ENCODE measurements at regions not wholly inside any gene's neighbourhood (a gene's known extent, or its start where the extent isn't known, plus 50 kb on each side); places are given as distances from the start of the nearest gene placed in this dataset.
A peak's percentile ranks its signal among the peaks of the same experiment; 100 is the strongest.
"Not testable (repeated sequence)": the region's sequence is repeated elsewhere in the genome, so short reads cannot be mapped to it uniquely, and the experiment has no call there.

DNA sequence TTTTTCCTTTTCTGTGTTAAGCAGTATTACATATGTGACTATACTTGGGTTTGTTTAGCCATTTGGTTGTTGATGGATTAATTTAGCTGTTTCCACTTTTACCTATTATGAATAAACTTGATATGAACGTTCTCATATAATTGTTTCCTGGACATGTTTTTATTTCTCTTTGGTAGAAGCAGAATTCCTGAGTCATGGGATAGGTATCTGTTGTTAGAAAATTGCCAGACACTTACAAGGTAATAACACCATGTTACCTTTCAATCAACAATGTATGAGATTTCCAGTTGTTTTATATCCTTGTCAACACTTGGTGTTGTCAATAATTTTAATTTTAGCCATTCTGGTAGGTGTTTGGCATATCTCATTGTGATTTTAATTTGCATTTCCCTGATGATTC, 475.4 kb downstream of the IGSF11 start:
- DNase-seq (ENCODE audit: low spot score): no peak

GRCh38 chr3:118564800-118565199, 469.8 kb downstream of the IGSF11 start:
- no peak for DNase-seq (ENCODE audit: low spot score)

DNA sequence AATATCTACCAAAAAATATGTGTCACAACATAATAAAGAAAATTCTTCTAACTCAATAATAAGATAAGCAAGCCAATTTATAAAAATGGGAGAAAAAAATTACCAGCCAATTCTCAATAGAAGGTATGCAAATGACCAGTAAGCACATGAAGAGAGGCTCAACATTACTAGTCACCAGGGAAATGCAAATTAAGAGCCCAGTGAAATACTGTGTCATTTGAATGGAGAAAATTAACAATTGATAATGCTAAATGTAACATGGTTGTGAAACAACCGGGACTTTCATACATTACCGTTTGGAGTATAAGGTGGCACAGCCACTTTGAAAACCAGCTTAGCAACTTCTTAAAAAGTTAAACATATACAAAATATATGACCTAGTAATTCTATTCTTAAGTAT, 460.7 kb downstream of the IGSF11 start:
- DNase-seq (ENCODE audit: low spot score): no peak

GRCh38 chr3:118577055-118577777, 457.4 kb downstream of the IGSF11 start:
- no peak for DNase-seq (ENCODE audit: low spot score)

DNA sequence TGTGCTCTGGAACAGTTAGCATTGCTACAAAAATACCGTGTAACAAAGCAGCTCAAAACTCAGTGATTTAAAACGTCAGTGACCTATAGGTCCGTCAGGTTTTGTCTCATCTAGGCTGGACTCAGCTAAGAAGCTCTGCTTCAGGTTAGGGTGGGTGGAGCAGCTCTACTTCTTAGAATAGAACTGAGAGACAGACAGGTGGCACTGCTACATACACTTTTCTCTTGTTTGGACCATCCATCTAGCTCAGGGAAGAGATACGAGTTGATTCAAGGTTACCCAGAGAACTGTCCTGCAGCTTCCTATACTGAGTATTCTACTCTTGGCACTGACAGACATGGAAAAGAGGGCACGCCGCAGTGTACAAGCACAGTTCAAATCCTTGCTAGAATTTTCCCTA, 456.1 kb downstream of the IGSF11 start:
- no peak for DNase-seq (ENCODE audit: low spot score)

- DNase-seq (ENCODE audit: low spot score): no peak
Observed at GRCh38 chr3:118587037-118587741, 447.5 kb downstream of the IGSF11 start.

- no peak for DNase-seq (ENCODE audit: low spot score)
Observed at GRCh38 chr3:118587847-118588246, 446.8 kb downstream of the IGSF11 start.

DNA sequence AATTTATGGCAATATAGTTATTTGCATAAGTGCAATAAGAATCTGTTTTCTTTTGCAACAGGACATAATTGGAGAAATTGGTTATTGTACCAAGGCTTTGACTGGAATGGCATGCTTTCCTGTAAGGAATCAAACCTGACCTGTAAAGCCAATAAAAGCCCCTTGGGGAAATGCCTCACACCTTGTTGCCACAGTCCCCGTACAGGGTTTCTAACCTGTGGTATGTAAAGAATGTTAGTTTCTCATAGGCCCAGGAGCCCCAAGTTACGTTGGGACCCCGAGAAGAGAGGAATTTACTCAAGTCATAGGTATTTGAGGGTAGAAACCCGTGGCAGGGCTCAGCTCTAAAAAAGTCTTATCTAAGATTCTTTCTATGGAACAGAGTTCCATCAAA, 441.4 kb downstream of the IGSF11 start:
- no peak for DNase-seq (ENCODE audit: low spot score)

DNA sequence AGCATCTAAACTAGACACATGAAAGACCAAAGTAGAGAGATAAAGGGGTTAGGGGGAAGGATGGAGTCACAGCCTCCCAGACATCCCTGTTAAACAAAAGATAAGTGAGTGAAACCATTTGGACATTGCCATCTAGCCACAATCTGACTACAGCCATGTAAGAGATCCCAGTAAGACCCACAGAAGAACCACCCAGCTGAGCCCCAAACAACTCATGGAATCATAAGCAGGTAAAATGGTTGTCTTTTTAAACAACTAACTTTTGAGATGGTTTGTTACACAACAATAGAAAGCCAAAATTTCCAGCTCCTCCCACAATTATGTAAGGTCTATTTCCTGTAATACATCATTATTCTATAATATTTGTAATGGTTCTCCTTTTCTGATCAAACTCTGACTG, 437.5 kb downstream of the IGSF11 start:
- DNase-seq (ENCODE audit: low spot score): no peak

GRCh38 chr3:118607915-118608820, 426.5 kb downstream of the IGSF11 start:
- DNase-seq (ENCODE audit: low spot score): no peak

- DNase-seq (ENCODE audit: low spot score): no peak
Observed at GRCh38 chr3:118618247-118619040, 416.2 kb downstream of the IGSF11 start.

- no peak for DNase-seq (ENCODE audit: low spot score)
Observed at GRCh38 chr3:118626453-118626852, 408.2 kb downstream of the IGSF11 start.

- DNase-seq (ENCODE audit: low spot score): peak; percentile 35
Observed at GRCh38 chr3:118628704-118629341, 405.8 kb downstream of the IGSF11 start.

DNA sequence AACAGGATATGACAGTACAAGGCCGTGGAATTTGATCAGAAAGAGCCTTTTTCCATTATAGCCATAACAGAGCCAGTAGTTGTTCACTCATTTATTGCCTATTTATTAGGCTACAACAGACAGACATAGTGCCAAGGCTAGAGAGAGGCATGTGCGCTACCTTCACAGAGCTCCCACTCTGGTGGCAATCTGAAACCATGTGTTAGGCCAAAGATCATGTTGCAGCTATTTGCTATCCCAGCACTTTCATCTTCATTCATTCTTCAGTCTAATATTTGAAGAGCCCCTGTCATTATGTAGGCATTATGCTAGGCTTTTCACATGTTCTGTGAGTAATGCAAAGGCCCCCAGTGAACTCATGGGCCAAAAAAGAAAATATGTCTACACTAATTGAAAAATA, 404.8 kb downstream of the IGSF11 start:
- no peak for DNase-seq (ENCODE audit: low spot score)

- no peak for DNase-seq (ENCODE audit: low spot score)
Observed at GRCh38 chr3:118635711-118636110, 398.9 kb downstream of the IGSF11 start.

DNA sequence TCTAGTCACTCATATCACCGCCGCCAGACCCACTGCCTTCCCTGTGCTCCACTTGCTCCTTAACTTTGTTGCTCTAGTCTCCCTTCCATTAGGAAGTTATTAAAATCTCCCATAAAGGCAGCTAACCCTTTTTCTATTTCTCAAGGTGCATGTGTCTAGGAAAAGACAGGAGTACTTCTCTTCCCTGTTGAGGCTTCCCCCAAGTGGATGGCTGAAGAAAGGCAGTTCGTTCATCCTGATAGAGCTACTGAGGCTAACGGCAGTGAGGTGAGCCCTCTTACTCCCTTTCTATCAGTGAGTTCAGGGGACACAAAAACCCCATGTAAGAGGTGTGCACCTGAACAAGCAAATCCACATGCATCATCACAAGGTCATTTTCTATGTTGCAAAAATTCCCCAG, 397.8 kb downstream of the IGSF11 start:
- no peak for DNase-seq (ENCODE audit: low spot score)

DNA sequence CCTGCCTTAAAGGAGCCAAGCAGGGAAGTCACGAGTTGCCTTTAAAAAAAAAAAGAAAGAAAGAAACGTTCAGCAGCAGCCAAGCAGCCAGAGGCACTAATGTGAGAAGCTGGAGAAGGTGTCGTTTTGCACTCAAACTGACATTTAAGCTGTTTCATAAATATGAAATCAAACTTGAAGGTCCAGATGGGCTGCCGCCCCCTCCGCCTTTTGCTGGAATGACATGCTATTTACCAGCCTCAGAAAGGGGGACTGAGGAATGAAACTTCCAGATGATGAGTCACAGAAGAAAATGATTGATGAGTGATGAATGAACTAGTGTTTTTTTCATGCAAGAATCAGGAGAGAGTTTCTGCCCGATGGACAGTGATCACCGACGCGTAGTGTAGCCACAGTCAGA, 396.8 kb downstream of the IGSF11 start:
- DNase-seq (ENCODE audit: low spot score): no peak

DNA sequence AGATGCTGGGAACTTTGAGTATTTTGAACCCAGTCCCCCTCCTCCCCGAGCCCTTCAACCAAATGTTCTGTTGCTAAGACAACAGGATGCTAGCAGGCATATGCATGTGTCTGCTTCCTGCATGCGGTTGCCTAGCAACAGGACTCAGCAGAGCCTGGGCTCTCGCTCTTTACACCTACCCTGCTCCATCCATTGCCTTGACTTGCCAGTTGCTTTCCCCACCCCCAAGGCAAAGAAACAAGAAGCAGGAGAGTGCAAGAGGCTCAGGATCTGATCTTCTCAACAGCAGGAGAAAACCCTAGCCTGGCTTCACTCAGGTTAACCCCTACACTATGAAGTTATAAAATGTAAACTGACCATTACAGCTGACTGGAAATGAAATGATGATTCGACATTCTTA, 393.0 kb downstream of the IGSF11 start:
- no peak for DNase-seq (ENCODE audit: low spot score)

GRCh38 chr3:118671192-118671591, 363.5 kb downstream of the IGSF11 start:
- DNase-seq (ENCODE audit: low spot score): no peak

DNA sequence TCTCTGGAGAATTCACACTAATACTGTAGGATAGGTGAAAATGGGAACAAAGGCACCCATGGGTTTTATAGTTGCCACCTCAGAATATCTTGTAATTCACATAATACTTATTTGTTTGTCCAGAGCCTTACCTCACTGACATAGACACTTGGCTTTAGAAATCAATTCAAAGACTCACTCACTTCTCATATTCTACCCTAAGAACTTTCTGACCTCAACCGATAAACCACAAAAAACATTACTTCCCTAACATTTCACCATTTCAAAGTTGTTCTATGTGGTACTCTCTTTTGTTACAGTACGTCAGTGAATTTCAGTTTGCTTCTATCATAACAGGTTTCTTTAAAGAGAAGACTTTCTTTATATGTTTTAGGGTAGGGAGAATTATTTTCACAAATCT, 359.3 kb downstream of the IGSF11 start:
- DNase-seq (ENCODE audit: low spot score): no peak

- DNase-seq (ENCODE audit: low spot score): not testable (repeated sequence)
Observed at GRCh38 chr3:118678663-118679062, 356.0 kb downstream of the IGSF11 start.
